ENCODE measurements at regions not wholly inside any gene's neighbourhood (a gene's known extent, or its start where the extent isn't known, plus 50 kb on each side); places are given as distances from the start of the nearest gene placed in this dataset.
A peak's percentile ranks its signal among the peaks of the same experiment; 100 is the strongest.
"Not testable (repeated sequence)": the region's sequence is repeated elsewhere in the genome, so short reads cannot be mapped to it uniquely, and the experiment has no call there.

DNA sequence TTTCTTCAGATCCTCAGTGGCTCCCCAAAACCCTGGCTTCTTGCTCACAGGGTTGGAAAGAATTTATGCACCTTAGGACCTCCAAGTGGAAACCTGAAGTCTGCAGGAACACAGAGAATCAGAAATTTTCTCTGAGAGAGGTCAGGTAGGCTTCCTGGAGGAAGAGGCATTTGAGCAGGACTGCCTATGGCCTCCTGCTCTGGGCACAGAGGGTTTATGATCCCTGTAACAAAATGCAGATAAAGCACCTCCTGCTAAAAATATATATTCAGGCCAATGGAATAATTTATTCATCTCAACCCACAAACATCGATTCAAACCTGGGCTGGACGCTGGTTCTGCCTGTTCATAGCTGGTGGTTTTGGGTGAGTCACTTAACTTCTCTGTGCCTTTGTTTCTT, 68.1 kb upstream of the FGF3 start:
- DNase-seq = no peak

DNA sequence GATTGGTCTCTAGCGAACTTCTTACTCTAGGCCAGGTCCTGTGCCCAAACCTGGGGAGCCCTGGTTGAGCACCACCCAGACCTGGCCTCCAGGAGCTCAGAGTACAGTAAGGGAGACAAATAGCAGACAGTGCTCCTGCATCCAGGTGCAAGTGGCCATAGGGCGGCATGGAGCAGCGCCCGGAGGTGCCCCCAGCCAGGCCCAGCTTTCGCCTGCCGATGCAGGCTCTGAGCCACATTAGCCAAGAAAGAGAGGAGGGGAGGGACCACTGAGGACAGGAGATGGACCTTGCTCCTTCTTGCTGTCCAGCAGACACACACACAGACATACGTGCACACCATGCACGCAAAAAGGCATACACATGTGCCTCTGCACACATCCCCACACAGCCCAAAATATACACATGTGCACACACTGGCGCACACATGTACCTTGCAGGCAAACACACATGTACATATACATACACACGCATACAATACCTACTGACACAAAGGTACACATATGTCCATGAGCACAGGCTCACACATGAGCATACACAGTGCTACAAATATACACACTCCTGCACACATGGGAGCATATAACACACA, 68.7 kb upstream of the FGF3 start:
- DNase-seq = no peak

DNA sequence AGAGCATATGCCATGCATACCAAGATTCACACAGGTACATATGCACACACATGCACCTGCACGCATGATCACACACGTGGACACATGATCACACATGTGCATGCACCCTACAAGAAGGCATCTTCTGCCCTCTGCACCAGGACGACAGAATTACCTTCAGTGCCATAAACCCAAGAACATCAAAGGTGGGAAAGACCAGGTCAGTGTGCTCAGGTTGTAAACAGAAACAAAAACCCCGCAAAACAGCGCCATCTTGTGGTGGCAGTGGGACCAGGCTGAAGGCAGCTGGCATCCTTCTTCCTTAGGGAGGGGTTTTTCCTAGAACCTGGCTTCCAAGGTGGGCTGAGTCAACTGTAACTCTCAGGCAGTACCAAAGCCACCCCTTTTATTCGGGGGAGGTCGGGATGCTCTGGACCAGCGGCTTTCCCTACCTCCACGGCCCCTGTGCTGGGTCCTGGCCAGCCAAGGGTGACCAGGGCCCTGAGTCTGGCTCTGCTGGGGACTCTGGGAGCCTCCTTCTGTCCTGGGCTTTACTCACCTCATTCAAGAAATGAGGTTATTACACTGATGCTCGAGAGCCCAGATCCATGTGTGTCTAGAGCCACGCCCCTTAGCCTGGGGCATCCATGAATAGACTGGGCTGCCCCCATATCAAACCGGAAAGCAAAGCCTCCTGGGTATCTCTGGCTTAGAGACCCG, 69.4 kb upstream of the FGF3 start:
- DNase-seq = peak; percentile 76

DNA sequence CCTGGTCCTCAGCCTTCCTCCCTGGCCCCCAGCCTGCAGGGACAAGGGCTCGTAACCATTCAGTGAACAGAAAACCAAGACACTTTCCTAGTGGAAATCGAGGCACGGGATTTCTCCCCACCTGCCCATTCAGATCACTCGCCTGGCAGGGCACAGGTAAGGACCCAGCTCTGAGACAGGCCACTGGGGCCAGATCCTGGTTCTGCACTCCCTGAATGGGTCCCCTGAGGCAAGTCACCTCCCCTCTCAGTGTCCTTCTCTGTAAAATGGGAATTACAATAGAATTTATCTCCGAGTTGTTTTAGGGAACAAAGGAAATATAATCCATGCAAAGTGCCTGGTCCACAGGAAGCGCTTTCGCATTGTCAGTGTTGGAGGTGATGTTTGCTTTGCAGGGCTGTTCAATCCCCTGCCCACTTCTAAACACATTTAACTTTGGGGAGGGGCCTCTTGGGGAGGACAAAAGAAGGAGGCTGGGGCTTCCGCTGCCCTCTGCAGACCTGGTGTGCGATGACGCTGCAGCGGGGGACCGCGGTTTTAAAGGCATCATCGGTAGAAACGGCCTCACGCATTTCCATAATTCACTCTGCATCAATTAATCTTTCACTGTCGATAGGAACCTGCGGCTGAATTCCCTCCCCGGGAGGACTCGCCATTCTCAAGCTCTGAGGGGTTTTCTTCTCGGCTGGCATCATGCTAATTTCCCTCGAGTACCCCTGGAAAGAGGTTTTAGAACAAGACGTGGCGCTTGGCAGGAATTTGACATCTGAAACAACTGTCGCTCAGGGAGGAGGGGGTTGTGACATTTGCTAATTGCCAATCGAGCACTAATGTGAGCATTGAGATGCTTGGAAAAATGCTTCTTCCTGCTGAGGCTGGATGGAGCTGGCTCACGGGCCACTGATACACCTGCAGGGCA, 70.4 kb upstream of the FGF3 start:
- DNase-seq = no peak

DNA sequence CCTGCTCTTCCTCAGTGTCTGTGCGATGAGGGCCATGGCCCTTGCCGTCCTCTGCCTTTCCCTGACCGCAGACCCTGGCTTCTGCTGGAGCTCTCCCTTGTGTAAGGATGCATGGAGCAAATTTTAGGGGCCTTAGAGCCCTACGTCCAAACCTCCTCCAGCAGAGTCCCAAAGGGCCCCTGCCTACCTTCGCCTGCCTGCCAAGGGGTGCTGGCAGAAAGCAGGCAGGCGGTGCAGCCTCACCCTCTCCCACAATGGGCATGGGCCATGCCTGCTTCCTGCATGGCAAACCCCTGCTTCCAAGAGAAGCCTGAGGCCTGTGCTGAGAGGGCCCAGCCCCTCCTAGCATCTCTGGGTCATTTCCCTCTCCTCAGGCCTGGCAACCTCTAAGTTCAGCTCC, 71.3 kb upstream of the FGF3 start:
- DNase-seq = no peak

DNA sequence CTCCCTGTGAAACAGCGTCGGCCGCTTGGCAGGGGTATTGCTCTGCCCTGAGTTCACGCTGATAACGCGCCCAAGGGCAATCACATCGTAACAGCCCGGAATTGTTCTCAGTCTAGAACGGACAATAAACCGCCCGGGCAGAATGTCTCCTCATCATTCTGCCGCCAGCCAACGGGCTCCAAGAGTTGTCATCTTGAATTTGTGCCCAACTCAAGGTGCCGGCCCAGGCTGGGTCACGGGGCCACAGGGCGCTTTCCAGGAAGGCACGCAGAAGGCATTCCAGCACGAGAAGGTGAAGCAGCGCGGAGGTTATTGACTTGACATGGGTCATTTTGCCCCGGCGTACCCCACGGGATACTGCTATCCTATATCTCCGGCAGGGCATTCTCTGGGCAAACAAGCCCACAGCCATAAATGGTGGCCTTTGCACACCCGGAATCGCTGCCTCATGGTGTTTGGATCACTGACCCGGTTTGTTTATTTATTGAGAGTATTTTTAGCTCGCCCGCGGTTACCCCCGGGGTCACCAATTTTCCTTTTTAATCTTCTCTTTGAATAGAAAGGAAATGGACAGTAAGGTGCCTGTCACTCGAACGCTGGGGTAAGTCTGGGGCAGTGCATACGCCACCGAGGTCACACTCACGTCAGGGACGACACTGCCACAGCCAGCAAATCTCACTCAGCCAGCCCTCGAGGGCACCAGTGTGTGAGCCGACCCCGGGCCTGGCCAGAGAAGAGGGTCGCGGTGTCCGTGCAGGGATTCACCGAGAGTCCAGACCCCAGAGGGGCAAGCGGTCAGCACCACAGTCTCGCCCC, 72.4 kb upstream of the FGF3 start:
- DNase-seq = no peak

DNA sequence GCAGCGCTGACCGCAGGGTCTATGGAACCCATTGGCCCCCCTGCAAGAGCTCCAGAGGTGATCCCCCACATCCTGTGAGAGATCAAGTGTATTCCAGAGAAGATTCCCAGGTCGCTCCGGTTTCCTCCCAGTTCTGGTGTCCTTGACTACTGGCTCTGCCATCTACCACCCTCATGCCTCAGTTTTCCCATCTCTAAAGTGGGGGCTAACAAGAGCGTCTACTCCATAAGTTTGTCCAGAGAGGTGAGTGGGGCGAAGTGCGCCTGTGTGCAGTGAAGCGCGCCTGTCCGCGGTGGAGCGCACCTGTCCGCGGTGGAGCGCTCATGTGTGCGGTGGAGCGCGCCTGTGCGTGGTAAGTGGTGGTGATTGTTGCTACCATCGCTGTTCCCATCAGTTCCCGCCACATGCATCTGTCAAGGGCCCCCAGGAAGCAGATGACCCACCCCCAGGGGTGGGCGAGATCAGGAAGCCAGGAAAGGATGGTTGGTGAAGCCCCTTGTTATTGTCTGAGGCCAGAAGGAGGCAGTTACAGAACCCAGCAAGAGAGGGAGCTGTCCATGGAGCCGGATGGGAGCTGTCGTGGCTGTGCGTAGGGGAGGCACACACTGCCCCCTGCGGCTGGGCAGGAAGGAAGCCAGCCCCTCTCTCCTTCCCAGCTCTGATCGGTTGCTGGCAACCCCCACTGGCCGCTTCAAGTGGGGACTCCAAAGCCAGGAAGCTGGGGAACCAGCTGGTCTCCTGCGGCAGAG, 73.2 kb upstream of the FGF3 start:
- DNase-seq = no peak

DNA sequence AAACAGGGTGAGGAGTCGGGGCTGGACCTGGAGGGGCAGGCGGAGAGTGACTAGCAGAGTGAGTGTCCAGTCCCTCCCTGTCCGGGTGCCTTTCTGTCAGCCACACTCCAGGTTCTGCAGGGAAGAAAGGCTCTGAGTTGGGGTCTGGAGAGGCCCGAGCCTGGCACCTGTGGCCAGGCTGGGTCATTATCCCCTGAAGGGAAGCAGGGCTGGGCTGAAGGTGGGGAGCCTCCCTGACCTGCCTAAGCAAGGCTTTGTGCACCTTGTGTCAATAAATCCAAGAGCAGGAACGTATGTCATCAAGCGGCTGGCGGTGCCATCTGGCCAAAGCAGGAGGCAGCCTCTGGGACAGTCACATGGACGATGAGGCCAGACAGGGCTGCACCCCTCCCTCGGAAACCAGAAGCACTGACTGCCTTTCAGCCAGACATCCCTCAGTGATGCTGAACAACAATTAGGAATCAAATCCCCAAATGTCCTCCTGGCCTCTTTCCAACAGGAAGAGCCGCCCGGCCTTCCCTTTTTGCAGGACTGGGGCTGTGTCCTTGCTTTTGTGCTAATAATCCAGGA, 73.9 kb upstream of the FGF3 start:
- DNase-seq = no peak

DNA sequence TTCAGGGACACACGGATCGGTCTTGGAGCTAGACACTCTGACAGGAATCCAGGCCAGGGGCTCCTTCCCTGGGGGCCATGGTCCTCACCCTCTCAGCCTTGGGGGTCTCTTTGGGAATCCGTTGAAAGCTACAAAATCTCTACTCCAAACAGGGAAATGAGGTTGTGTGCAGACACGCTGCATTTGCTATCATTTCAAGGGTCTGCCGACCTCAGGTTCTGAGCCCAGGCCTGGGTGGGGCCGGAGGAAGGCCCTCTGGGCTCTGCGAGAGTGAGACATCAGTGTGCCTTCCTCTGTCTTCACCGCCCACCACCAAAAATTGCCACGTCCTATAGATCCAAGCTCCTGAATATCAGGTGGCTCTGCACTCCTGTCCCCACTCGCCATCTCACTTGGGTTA, 74.4 kb upstream of the FGF3 start:
- no peak for DNase-seq

DNA sequence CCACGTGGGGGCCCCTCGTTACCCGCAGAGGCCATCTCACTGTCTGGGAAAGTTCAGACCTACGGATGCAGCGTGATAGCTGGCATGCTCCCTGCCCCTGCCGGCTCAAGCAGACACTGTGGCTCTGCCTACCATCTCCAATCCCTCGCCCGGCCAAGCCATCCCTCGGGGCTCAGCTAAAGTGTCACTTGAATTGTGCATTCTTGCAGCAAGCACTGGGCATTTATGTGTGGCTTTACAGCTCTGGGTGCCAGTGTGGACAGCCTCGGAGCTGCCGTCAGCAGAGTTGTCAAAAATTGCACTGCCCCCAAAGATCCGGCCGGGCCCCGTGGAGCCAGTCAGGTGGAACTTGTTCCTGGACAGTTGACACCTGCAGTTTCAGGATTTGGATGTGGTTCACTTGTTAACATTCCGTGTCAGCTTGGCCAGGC, 75.0 kb upstream of the FGF3 start:
- no peak for DNase-seq

DNA sequence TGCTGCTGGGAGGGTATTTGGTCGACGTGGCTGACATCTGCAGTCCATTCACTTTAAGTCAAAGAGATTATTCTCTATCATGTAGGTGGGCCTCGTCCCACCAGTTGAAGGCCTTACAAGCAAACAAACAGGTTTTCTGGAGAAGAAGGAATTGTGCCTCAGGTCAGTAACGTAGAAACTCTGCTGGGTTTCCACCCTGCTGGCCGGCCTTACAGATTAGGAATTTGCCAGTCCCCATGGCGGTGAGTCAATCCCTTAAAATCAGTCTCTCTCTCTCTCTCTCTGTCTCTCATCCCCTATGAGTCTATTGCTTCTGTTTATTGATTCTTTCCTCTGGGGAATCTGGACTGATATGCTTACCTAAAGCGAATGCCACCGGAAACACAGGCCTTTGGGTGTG, 75.4 kb upstream of the FGF3 start:
- DNase-seq = no peak

DNA sequence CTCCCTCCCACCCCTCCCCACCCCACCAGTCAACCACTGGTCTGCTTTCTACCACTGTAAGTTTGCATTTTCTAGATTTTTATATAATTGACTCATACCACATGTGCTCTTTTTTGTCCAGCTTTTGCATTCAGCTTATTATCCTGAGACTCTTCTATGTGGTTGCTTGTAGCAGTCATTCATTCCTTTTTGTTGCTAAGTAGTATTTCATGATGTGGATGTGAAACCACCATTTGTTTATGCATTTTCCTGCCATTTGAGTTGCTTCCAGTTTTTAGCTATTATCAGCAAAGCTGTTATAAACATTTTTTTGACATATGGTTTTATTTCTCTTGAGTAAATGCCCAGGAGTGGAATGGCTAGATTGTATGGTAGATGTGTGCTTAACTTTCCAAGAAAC, 77.0 kb upstream of the FGF3 start:
- no peak for DNase-seq

DNA sequence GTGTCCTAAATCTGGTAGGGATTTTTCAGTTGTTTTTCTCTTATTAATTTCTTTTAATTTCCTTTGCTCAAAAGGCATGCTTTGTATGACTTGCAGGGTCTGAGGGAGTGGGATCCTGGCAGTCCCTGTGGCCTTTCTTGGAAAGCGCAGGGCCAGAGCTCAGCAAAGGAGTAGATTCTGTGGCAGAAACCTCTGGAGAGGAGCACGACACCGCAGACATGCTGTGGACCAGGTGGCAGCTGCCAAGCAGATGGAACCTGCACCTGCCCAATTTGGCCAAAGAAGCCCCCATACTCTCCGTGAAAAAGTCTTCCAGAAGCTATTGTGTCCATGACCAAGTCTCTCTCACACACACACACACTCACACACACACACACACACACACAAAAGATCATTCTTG, 78.9 kb upstream of the FGF3 start:
- no peak for DNase-seq

DNA sequence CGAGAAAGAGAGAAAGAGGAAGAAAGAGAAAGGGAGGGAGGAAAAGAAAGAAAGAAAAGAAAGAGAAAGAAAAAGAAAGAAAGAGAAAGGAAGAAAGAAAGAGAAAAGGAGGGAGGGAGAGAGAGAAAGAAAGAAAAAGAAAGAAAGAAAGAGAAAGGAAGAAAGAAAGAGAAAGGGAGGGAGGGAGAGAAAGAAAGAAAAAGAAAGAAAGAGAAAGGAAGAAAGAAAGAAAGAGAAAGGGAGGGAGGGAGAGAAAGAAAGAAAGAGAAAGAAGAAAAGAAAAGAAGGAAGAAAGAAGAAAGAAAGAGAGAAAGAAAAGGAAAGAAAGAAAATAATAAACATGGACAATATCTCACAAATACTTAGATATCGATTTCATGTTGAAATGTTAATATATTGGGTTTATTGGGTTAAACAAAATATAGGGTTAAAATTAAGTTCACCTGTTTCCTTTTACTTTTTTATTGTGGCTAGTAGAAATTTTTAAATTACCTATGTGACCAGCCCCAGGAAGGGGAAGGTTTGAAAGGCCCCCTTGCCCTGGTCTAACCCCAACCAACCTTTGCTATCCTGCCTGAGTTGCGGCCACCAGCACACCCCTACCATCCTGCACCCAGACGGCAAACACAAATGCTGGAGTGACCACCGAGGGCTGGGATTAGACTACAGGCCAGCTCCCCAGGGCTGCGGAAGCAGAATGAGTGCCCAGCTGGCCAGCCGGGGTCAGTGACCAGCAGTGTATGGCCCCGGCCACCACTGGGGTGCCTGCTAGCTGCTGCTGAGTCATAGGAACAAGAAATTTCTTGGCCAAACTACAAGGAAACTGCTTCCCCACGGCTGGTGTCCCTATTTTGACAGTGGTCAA, 81.0 kb upstream of the FGF3 start:
- DNase-seq = no peak

DNA sequence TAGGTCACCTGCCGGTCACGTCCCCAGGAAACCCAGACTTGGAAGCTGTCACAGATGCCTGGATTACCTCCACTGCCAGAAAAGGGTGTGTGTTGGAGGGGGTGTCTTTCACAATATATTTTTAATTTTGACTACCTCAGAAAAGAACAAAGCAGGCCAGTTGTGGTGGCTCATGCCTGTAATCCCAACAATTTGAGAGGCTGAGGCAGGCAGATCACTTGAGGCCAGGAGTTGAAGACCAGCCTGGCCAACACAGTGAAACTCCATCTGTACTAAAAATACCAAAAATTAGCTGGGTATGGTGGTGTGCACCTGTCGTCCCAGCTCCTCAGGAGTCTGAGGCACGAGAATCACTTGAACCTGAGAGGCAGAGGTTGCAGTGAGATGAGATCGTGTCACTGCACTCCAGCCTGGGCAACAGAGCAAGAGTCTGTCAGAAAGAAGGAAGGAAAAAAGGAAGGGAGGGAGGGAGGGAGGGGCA, 81.6 kb upstream of the FGF3 start:
- DNase-seq = not testable (repeated sequence)

DNA sequence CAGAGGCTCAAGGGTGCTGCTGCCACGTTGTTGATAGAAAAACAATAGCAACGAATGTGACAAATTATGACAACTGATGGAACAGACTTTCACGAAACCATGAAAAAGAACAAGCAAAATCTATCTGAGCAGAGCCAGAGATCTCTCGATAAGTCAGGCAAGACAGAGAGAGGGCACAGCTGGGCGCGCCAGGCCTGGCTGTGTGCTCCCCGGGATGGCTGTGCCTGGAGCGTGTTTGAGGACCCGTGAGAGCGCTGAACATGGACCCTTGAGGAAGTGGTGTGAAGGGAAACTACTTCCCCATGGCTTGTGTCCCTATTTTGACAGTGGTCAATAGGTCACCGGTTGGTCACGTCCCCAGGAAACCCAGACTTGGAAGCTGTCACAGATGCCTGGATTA, 83.1 kb upstream of the FGF3 start:
- DNase-seq = no peak

DNA sequence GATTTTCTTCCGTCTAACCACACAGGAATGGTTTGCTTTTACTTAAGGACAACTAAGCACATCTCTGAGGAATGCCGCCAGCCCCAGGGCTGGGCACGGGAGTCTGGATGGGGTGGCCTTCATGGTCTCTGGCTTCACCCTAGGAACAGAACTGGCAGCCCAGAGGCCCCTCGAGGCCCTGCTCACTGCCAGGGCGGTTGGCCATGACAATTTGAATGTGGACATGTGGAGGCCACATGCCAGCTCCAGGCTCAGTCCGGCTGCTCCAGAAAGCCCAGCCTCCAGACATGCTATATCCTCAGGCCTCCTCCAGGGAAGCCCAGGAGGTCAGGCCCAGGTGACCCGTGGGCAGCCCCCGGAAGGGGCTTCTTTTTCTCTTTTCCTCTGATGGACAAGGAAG, 84.0 kb upstream of the FGF3 start:
- DNase-seq = no peak

DNA sequence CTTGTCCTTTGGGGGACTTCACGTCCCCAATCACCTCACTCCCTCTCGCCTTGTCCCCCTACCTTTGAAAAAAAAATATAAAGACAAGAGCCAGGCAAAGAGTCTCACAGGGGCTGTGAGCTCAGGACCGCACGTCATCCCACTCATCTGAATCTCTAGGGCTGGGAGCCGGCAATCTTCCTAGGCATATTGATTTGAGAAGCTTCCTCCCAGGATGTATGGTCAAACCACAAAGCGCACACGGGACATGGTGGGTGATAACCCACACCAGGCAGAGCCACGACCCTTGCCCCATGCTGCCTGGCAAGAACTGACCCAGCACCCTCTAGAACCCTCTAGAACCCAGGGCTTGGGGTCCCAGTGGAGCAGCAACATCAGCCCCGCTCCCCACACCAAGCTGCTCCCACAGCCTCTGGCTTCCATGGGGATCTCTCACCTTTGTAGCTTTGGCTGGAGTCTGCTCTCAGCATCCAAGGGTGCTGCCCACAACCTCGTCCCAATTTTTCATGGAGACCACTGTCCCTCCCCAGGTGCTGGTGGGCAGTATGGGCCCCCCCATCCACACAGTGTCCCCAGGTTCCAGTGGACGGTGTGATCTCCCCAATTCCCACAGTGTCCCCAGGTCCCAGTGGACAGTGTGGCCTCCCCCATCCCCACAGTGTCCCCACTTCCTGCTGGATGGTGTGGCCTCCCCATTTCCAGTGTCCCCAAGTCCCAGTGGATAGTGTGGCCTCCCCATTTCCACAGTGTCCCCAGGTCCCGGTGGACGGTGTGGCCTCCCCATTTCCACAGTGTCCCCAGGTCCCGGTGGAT, 85.2 kb upstream of the FGF3 start:
- DNase-seq = no peak

DNA sequence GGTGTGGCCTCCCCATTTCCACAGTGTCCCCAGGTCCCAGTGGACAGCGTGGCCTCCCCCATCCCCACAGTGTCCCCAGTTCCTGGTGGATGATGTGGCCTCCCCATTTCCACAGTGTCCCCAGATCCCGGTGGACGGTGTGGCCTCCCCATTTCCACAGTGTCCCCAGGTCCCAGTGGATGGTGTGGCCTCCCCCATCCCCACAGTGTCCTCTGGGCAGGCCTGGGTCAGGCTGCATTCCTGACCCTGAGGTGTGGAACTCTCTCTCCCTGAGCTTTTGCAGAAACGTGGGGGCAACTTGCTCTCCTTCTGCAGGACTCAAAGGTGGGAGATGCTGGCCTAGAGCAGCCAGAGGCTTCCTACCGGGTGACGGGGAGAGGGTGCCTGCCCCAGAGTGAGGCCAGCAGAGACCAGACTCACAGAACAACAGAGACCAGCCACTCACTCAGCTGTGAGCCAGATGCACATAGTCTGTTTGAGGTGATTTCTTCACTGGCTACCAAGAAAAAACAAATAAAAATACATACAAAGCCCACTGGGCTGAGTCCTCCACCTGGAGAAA, 85.8 kb upstream of the FGF3 start:
- DNase-seq = no peak
